Activated CD4-positive, alpha-beta T cell treated with anti-CD3 and anti-CD28 coated beads, Interleukin-2, amount 50 U/mL, for 16 hours (primary cell): ENCODE measurements at regions not wholly inside any gene's neighbourhood (a gene's known extent, or its start where the extent isn't known, plus 50 kb on each side); places are given as distances from the start of the nearest gene placed in this dataset.

Source experiments
- DNase-seq: peaks from one replicate; pipeline ENCODE4 v3.0.0-alpha.2; 2020

DNA sequence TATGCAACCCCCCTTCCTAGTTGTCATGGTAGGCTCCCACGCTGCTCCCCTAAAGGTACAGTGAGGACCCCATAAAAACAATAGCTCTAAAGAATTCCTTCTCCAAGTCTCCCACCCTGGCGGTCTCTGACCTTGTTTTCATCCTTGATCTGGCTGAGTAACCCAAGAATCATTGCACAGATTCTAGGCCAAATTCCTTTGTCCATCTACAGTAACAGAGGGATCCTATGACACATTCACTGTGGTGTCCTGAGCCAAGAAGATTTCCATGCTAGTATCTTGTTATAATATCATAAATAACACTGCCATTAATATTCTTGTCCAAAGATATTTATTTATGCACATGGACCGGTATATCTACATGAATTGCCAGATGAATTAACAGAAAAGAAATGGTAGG lies 240.2 kb downstream of the CYP26B1 start:
- DNase-seq, result no peak

DNA sequence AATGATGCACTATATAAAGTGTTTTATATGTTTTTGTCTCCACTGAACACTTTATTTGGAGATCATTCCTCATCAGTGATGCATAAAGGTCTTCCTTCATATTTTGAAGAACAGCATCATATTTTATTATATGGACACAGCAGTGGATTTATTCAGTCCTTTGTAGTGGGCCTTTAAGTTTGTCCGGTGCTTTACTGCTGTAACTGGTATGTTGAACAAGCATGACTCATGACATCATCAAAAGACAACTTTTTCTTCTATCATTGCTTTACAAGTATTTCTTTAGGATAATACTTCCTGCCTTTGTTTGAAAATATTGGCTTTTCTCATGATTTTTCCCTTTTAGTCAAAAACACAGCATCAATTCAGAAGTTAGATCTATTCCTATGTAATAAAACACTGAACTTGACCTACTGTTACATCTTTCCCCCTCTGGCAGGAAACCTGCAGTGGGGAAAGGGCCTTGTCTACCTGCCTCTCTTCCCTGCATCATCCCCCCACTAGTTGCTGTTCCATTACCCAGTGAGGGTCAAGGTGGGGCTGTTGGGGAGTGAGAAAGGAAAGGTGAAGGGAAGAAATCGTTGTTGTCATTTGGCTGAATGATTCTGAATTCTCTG lies 241.2 kb downstream of the CYP26B1 start:
- DNase-seq, result no peak

- no peak for DNase-seq
These were observed 242.5 kb downstream of the CYP26B1 start for GRCh38 chr2:71905205-71905604.

DNA sequence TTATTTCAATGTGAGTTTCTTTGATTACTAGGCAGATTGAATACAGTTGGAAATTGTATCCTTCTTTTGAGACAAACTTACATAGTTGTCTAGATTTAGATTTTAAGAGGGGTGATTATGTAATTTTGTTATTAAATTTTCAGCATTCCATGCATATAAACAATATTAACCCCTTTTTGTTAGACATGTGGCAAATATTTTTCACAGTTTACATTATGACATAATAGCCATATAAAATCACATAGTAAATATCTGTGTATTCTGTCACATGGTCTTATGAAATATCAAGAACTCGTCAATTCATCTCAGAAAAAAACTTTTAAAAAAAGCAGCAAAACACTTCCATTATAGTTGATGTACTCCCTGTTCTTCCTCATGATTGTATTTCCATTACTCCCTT lies 243.8 kb downstream of the CYP26B1 start:
- DNase-seq, result no peak

GRCh38 chr2:71901466-71901865 lies 246.2 kb downstream of the CYP26B1 start:
- no peak for DNase-seq

GRCh38 chr2:71898851-71899681 lies 248.6 kb downstream of the CYP26B1 start:
- DNase-seq, result no peak

DNA sequence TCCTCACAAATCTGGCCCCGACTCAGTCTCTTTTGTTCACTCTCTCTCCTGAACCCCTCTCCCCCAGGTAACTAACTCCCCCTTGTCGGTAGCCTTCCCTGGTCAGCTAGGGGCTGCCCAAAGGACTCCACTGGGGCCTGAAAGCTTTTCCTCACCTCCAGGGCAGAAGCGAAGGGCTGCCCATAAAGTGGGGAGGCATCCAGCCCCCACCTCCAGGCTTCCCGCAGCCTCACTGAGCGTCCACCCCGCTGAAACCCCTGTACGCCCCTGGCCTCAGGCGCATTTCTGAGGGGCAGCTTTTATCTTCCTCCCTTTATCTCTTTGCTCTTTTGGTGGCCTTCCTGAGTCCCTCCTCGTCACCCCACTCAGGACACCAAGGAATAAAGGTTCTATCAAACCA lies 249.3 kb downstream of the CYP26B1 start:
- no peak for DNase-seq

DNA sequence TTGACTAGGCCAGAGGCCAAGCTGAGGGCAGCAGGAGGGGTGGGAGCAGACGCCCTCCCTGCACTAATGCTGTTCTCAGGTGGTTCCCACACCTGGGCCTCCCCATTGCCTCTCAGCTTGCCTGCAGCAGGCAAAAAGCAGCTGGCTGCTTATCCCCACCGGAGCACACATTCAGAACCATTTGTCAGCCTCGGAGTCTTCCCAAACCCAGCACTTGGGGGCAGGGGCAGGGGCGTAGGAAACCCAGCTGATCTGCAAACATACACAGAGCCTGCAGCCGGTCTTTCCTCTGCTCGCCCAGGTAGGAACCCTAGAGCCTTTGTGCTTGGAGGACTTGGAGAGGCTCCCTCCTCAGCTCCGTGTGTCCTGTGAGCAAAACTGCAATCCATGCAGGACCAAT lies 249.8 kb downstream of the CYP26B1 start:
- no peak for DNase-seq

GRCh38 chr2:71897137-71897480 lies 250.6 kb downstream of the CYP26B1 start:
- DNase-seq, result no peak

- DNase-seq, result no peak
These were observed 251.1 kb downstream of the CYP26B1 start for GRCh38 chr2:71896385-71897136.

- DNase-seq, result no peak
These were observed 252.1 kb downstream of the CYP26B1 start for GRCh38 chr2:71895320-71896161.

- no peak for DNase-seq
These were observed 253.4 kb downstream of the CYP26B1 start for GRCh38 chr2:71894261-71894660.

DNA sequence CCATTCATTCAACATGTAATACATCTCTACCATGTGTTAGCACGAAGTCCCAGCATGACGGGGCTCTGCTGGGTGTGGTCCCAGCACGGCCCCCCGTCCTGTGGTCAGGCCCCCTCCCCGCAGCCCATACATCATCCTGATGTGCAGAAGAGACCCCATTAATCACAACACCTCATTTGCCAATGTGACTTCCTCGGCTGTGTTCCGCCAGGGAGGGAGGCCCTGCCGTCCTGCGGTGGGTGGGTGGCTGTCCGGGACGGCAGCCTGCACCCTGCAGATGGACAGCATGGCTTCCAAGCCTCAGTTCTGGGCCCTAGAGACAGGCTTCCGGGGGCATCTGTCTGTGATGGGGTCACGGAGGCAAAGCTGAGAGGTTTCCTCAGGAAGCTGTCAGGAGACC lies 254.0 kb downstream of the CYP26B1 start:
- DNase-seq, result no peak

GRCh38 chr2:71892896-71893295 lies 254.8 kb downstream of the CYP26B1 start:
- DNase-seq, result no peak

DNA sequence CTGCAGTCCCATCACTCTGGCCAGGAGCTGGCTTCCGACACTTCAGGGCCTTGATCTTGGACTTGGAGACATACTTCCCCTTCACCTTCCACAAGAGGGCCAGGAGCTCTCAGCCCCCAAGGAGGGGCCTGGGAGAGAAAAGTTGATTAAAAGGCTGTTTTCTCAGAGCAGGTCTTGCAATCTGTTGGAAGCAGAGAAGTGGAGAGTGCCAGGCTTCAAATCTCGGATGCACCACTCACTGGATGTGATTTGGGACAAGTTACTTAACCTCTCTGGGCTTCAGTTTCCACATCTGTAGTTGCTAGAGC lies 255.3 kb downstream of the CYP26B1 start:
- DNase-seq, result no peak

DNA sequence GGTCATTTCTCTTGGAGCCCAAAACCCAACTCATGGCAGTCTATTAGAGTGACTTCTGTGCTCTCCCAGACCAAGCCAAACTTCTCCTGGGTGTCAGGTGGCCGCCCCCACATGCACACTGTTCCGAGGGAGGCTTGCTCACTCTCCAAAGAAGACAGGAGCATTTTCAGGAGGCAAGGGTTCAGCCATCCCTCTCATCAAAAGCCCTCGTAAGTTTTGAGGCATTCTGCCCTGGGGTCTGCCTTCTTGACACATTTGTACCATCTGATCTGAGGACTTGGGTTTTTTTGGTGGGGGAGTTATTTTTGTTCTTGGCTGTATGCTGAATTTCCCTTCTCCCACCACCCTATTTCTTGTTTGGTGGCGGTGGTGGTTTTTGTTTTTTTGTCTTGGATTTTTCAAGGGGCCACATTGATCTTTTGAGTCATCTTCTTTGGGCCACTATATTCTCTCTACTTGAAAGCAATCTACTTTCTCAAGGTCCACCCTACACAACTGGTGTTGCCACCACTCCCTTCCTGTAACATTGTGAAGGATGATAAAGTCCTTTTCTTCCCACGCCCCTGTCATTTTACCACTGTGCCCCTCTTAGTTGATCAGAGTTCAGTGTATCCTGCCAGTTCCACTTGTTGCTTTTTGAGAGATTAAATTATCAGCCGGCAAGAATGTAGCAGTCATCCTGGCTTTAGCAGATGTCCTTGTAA lies 255.8 kb downstream of the CYP26B1 start:
- no peak for DNase-seq

GRCh38 chr2:71891155-71891554 lies 256.5 kb downstream of the CYP26B1 start:
- no peak for DNase-seq

DNA sequence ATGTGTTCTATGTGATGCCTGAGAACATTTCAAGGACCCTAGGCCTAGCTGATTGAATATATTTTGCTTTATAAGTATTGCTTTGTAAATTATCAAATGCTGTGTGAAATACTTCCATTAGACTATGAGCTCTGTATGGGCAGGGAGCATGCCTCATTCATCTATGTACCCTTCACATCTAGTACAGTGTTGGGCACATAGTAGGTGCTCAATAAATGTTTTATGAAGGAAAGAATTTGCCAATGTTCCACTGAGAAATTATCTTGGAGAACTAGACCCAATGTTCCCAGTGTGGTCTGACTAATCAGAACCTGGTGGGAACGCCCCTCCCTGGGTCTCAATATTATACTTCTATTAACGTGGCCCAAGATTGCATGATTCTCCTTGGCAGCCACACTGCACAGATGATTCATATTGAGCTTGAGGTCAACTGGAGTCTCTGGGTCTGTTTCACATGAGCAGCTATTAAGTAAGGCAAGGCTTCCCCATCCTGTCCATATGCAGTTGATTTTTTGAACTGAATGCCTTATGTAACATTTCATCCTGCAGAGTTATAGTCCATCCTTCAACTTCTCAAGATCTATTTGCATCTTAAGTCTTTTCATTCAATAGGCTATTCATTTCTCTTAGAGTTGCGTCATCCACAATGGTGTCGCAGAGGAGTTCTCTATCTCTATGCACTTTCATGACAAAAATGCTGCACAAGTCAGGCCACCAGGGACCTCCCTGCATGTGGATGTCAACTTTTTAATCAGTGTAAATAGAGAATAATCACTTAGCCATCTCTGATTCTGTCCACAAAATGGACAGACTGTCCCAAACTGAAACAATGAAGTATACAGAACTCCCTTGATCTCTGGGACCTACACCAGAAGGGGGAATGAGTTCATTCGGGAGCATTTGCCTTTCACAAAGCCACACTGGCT lies 257.6 kb downstream of the CYP26B1 start:
- no peak for DNase-seq

DNA sequence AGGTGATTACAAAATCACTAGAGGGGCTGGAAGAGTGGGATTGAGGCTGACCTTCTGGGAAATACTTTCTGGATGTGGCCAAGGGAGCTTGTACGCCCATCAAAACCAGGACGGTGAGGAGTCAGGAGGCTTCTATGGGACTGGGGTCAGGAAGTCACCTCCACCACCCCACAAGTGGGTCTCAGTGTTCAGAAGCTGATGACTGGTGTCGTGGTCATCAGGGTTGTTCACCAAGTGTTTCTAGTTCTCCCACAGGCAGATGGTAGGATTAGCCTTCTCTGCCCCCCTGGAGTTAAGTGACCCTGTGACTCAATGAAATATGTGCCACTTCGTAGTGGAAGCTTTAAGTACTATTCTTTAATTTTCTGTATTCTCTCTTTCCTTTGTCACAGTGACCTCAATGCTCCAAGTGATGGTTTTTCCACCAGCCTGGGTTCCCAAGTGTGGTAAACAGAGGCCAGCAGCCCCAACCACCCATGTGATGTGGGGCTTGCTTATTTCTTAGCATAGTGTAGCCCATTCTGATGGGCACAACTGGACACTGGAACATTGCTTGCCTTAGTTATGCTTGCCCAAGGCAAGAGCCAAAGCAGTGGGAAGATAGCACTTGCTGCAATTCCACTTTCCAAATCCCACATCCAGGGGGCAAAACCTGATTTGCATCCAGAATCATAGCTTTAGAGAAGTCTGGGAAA lies 258.8 kb downstream of the CYP26B1 start:
- DNase-seq, result no peak

DNA sequence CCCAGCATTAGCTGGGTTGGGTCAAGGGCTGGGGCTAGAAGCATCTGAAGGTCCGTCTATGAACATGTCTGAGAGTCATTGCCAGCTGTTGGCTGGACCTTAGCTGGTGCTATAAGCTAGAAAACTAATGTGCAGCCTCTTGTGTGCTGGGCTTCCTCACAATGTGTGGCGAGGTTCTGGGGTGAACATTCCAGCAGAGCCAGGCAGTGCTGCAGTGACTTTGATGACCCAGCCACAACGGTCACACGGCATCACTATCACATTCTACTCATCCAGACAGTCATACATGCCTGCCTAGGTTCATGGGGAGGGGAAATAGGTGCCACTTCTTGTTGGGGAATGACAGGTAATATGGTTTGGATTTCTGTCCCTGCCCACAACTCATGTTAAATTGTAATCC lies 260.5 kb downstream of the CYP26B1 start:
- DNase-seq, result no peak

DNA sequence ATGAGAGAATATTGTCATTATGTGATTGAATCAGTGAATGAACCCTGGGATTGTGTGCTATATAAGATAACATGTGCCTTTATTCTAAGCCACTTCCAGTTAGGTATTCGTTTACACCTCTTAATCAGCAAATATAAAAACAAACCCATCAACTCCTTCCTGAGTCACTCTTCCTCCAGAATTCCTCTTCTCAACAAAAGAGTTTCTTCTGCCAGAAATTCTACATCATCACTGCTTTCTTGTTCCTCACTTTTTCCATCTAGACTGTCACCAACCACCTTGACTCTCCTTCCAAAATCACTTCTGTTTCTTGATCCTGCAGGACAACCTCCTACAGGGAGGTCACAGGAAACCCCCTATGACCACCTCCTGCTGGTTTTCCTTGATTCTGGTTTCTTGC lies 261.4 kb downstream of the CYP26B1 start:
- no peak for DNase-seq
